ENCODE measurements at regions not wholly inside any gene's neighbourhood (a gene's known extent, or its start where the extent isn't known, plus 50 kb on each side); places are given as distances from the start of the nearest gene placed in this dataset.

- in situ Hi-C loops (cut with MboI; ENCODE audit: low sequenced_read_pairs, unreplicated experiment) = no loop called here
- TF ChIP-seq, protein P1, sequence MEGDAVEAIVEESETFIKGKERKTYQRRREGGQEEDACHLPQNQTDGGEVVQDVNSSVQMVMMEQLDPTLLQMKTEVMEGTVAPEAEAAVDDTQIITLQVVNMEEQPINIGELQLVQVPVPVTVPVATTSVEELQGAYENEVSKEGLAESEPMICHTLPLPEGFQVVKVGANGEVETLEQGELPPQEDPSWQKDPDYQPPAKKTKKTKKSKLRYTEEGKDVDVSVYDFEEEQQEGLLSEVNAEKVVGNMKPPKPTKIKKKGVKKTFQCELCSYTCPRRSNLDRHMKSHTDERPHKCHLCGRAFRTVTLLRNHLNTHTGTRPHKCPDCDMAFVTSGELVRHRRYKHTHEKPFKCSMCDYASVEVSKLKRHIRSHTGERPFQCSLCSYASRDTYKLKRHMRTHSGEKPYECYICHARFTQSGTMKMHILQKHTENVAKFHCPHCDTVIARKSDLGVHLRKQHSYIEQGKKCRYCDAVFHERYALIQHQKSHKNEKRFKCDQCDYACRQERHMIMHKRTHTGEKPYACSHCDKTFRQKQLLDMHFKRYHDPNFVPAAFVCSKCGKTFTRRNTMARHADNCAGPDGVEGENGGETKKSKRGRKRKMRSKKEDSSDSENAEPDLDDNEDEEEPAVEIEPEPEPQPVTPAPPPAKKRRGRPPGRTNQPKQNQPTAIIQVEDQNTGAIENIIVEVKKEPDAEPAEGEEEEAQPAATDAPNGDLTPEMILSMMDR (IDR thresholded peaks at IDR 0.05; ENCODE audit: borderline replicate concordance, control extremely low read depth, extremely low read depth, insufficient read depth, missing control alignments) = no peak
- DNase-seq (ENCODE audit: low spot score) = no peak
Measured at GRCh38 chr5:82679660-82680059, 397.5 kb downstream of the TMEM167A start.

DNA sequence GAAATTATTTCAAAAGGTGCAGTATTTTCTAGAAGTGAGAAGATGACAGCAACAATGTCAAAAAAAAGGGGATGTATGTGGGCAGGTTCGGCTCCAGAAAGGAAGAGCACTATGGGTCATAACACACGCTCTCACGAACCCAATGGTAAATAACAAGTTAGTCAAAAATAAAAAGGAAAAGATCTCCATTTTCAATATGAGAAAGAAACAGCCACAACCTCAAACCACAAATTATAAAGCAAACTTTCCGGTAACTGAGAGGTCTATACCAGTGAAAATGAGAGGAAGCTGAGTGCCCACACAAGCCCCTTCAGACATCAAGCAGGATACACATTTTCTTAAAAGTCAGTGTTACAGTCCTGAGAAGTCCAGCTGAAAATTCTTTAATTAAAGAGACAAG, 398.5 kb upstream of the RPS23 start:
- TF ChIP-seq, protein P1 (IDR thresholded peaks at IDR 0.05; ENCODE audit: borderline replicate concordance, control extremely low read depth, extremely low read depth, insufficient read depth, missing control alignments) = no peak
- DNase-seq (ENCODE audit: low spot score) = no peak
- in situ Hi-C loops (cut with MboI; ENCODE audit: low sequenced_read_pairs, unreplicated experiment) = no loop called here

- TF ChIP-seq, protein P1 (IDR thresholded peaks at IDR 0.05; ENCODE audit: borderline replicate concordance, control extremely low read depth, extremely low read depth, insufficient read depth, missing control alignments) = no peak
- in situ Hi-C loops (cut with MboI; ENCODE audit: low sequenced_read_pairs, unreplicated experiment) = no loop called here
- DNase-seq (ENCODE audit: low spot score) = no peak
Measured at GRCh38 chr5:82674671-82675070, 396.5 kb upstream of the RPS23 start.

- in situ Hi-C loops (cut with MboI; ENCODE audit: low sequenced_read_pairs, unreplicated experiment) = no loop called here
- TF ChIP-seq, protein P1 (IDR thresholded peaks at IDR 0.05; ENCODE audit: borderline replicate concordance, control extremely low read depth, extremely low read depth, insufficient read depth, missing control alignments) = no peak
- no peak for DNase-seq (ENCODE audit: low spot score)
Measured at GRCh38 chr5:82673057-82673809, 395.1 kb upstream of the RPS23 start.

DNA sequence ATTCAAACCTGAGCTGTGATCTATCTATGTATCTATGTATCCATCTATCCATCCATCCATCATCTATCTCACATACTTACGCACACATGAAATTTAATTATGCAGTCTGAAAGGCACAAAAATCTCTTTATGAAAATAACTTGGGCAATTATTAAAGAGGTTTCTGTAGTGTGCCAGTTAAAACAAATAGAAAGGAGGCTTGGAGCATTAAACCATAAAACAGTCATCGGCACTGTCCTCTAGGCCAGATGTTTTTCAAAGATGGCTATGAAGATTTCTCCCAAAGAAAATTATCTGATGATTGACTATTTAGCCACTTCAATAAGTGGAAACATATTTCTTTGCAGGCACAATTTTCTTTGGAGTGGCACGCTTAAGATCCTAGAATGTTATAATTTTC, 392.5 kb upstream of the RPS23 start:
- in situ Hi-C loops (cut with MboI; ENCODE audit: low sequenced_read_pairs, unreplicated experiment) = no loop called here
- TF ChIP-seq, protein P1 (IDR thresholded peaks at IDR 0.05; ENCODE audit: borderline replicate concordance, control extremely low read depth, extremely low read depth, insufficient read depth, missing control alignments) = no peak
- DNase-seq (ENCODE audit: low spot score) = no peak

GRCh38 chr5:82669720-82670119, 391.6 kb upstream of the RPS23 start:
- in situ Hi-C loops (cut with MboI; ENCODE audit: low sequenced_read_pairs, unreplicated experiment) = no loop called here
- no peak for DNase-seq (ENCODE audit: low spot score)
- TF ChIP-seq, protein P1 (IDR thresholded peaks at IDR 0.05; ENCODE audit: borderline replicate concordance, control extremely low read depth, extremely low read depth, insufficient read depth, missing control alignments) = no peak

Data from GM13976 (cell line).